H1 (cell line): ENCODE measurements at regions not wholly inside any gene's neighbourhood (a gene's known extent, or its start where the extent isn't known, plus 50 kb on each side); places are given as distances from the start of the nearest gene placed in this dataset.

Experiments used
- CHD7 ChIP-seq: fragments of 300-600 bp; sonication (generic); IDR thresholded peaks from 2 replicates; pipeline ENCODE4 v1.7.1; 2012; ENCODE audit warnings: low read length, moderate library complexity, mild to moderate bottlenecking, inconsistent platforms; ENCODE audit not compliant: insufficient replicate concordance
- RNF2 ChIP-seq: fragments of 200-900, 300-1000 bp; sonication (generic); IDR thresholded peaks from 2 replicates; pipeline ENCODE4 v1.7.1; 2016; ENCODE audit warnings: borderline replicate concordance, low read depth, mild to moderate bottlenecking, antibody characterized with exemption, low read length; ENCODE audit not compliant: poor library complexity, severe bottlenecking; ENCODE audit errors: missing control alignments
- TCF12 ChIP-seq: IDR thresholded peaks from 2 replicates; pipeline ENCODE4 v1.6.1; 2011; ENCODE audit warnings: low read depth, mild to moderate bottlenecking, low read length

- no peak for TF ChIP-seq CHD7
- no peak for TF ChIP-seq TCF12
- TF ChIP-seq RNF2 = no peak
Observed at GRCh38 chr1:217322834-217323233, 308.1 kb downstream of the GPATCH2 start (continued).
